ENCODE measurements at regions not wholly inside any gene's neighbourhood (a gene's known extent, or its start where the extent isn't known, plus 50 kb on each side); places are given as distances from the start of the nearest gene placed in this dataset.

GRCh38 chr9:106738109-106738508 is 124.9 kb upstream of the ZNF462 start:
- Histone ChIP-seq H3K23me2 (ENCODE audit: insufficient read length, low read depth, low read length, poor library complexity, severe bottlenecking) (no peaks in the 10 kb centered on the region), H2BK15ac (ENCODE audit: low read depth, low read length) (no peak overlapping the region), H3K14ac (ENCODE audit: insufficient read depth, low read length) (no peak overlapping the region), H4K91ac (ENCODE audit: insufficient read length, low read depth, low read length) (no peak overlapping the region), H4K5ac (ENCODE audit: insufficient read length, low read depth, low read length) (no peak overlapping the region), H3K56ac (ENCODE audit: insufficient read length, low read depth, low read length) (no peak overlapping the region), H2BK20ac (ENCODE audit: low read depth, low read length, poor library complexity, severe bottlenecking) (no peak overlapping the region), H2BK12ac (ENCODE audit: insufficient read length, low read depth, low read length) (no peak overlapping the region), H3K79me1 (ENCODE audit: insufficient read depth, low read depth, low read length, poor library complexity, severe bottlenecking) (no peaks in the 10 kb centered on the region), H3K79me2 (ENCODE audit: insufficient read depth, low read length) (no peaks in the 10 kb centered on the region), H3T11ph (ENCODE audit: low read length) (no peak overlapping the region), H3K4me1 (ENCODE audit: insufficient read depth, low read length) (no peaks in the 10 kb centered on the region; the same call in 1 of the 2 replicates), H2AFZ (ENCODE audit: low read length) (no peak overlapping the region), H3K27ac (ENCODE audit: insufficient read length, low read depth, low read length) (no peak overlapping the region), H3K4ac (ENCODE audit: low read depth, low read length) (no peak overlapping the region), H2BK120ac (ENCODE audit: low read depth, low read length, poor library complexity, severe bottlenecking) (no peak overlapping the region), H3K23ac (ENCODE audit: insufficient read length, low read depth, low read length) (no peak overlapping the region), H4K8ac (replicated peaks; ENCODE audit: insufficient read length, low read depth, low read length) (no peak overlapping the region), H3K4me2 (ENCODE audit: insufficient read depth, insufficient read length, low read length) (no peak overlapping the region), H4K20me1 (ENCODE audit: control insufficient read depth, insufficient read depth, insufficient read length) (no peaks in the 10 kb centered on the region), H2BK5ac (ENCODE audit: insufficient read length, low read length) (no peak overlapping the region), H3K27me3 (ENCODE audit: insufficient read depth, low read length) (no peaks in the 10 kb centered on the region), H2AK5ac (ENCODE audit: insufficient read length, low read length) (no peak overlapping the region), H3K9ac (ENCODE audit: extremely low read depth, insufficient read length, low read length) (no peak overlapping the region), H3K9me3 (ENCODE audit: control insufficient read depth, low read depth, low read length) (no peaks in the 10 kb centered on the region), H3K18ac (ENCODE audit: insufficient read length, low read depth, low read length) (no peak overlapping the region)
- Mint-ChIP-seq H3K27me3 (ENCODE audit: low read depth) (no peaks in the 10 kb centered on the region), H3K9me3 (no peaks in the 10 kb centered on the region), H3K4me3 (no peak overlapping the region), H3K4me1 (peaks cover 3 to 6% of the 10 kb centered on the region in 2 experiments; a peak in 2 of 4 replicates), H3K36me3 (ENCODE audit: insufficient read depth in 1 of 3, low read depth in 3 of 3) (no peaks in the 10 kb centered on the region), H3K27ac (no peak overlapping the region)
- no CpG with 5 or more reads among the region's 1 CpG for WGBS (ENCODE audit: extremely low coverage, insufficient read length, low lambda C conversion rate)
- TF ChIP-seq CTCF (conservative IDR thresholded peaks at IDR 0.05) = no peak
- DNase-seq = no peak

Measured in H9 (cell line).